ENCODE measurements at regions not wholly inside any gene's neighbourhood (a gene's known extent, or its start where the extent isn't known, plus 50 kb on each side); places are given as distances from the start of the nearest gene placed in this dataset.
"Not testable (repeated sequence)": the region's sequence is repeated elsewhere in the genome, so short reads cannot be mapped to it uniquely, and the experiment has no call there.

GRCh38 chr16:29154676-29155121 is 169.8 kb downstream of the LAT start:
- ATAC-seq (ENCODE audit: low FRiP score in 2 of 2): no peak
- Histone ChIP-seq H3K9me3 (no peaks in the 10 kb centered on the region), H3K27me3 (no peaks in the 10 kb centered on the region), H3K4me1 (peaks cover 0 to 30% (median 8%) of the 10 kb centered on the region in 4 donors), H3K27ac (no peak overlapping the region), H3K4me3 (no peak overlapping the region), H3K36me3 (no peaks in the 10 kb centered on the region)
- peak in 1 of 2 donors; percentile 45 for DNase-seq
- 71 to 73% methylated on average over 20 of the region's 20 CpGs for WGBS, 2 donors
- TF ChIP-seq POLR2A (IDR thresholded peaks at IDR 0.05) (no peak), EP300 (IDR thresholded peaks at IDR 0.05) (no peak), POLR2AphosphoS5 (IDR thresholded peaks at IDR 0.05) (no peak)
- TF ChIP-seq, protein P1, sequence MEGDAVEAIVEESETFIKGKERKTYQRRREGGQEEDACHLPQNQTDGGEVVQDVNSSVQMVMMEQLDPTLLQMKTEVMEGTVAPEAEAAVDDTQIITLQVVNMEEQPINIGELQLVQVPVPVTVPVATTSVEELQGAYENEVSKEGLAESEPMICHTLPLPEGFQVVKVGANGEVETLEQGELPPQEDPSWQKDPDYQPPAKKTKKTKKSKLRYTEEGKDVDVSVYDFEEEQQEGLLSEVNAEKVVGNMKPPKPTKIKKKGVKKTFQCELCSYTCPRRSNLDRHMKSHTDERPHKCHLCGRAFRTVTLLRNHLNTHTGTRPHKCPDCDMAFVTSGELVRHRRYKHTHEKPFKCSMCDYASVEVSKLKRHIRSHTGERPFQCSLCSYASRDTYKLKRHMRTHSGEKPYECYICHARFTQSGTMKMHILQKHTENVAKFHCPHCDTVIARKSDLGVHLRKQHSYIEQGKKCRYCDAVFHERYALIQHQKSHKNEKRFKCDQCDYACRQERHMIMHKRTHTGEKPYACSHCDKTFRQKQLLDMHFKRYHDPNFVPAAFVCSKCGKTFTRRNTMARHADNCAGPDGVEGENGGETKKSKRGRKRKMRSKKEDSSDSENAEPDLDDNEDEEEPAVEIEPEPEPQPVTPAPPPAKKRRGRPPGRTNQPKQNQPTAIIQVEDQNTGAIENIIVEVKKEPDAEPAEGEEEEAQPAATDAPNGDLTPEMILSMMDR (IDR thresholded peaks at IDR 0.05): no peak

- no peaks in the 10 kb centered on the region for H3K27me3 ChIP-seq
- 75 to 79% methylated on average over 16 of the region's 18 CpGs for WGBS, 2 donors
- DNase-seq: peak in 1 of 2 donors; percentile 58
- H3K27ac ChIP-seq: no peak overlapping the region
- ATAC-seq (ENCODE audit: low FRiP score in 2 of 2): no peak
- no peaks in the 10 kb centered on the region for H3K9me3 ChIP-seq
- no peaks in the 10 kb centered on the region for H3K36me3 ChIP-seq
- TF ChIP-seq POLR2A (IDR thresholded peaks at IDR 0.05) (no peak), POLR2AphosphoS5 (IDR thresholded peaks at IDR 0.05) (no peak), EP300 (IDR thresholded peaks at IDR 0.05) (no peak)
- TF ChIP-seq, protein P1 (IDR thresholded peaks at IDR 0.05): no peak
- H3K4me3 ChIP-seq: no peak overlapping the region
- peaks cover 0 to 30% (median 8%) of the 10 kb centered on the region in 4 donors for H3K4me1 ChIP-seq
Observed at GRCh38 chr16:29154088-29154487, 169.2 kb downstream of the LAT start.

- DNase-seq: peak in 1 of 2 donors; percentile 10
- not testable (repeated sequence) for H3K9me3 ChIP-seq; H3K4me3 ChIP-seq; H3K36me3 ChIP-seq; ATAC-seq (ENCODE audit: low FRiP score in 2 of 2); H3K27me3 ChIP-seq
- Histone ChIP-seq H3K27ac (peak overlapping the region in 2 of 4 donors; percentile 11 to 23), H3K4me1 (peaks cover 0 to 37% (median 8%) of the 10 kb centered on the region in 4 donors)
- 81 to 89% methylated on average over 10 to 13 of the region's 15 CpGs for WGBS, 2 donors
Observed at GRCh38 chr16:29153307-29153706, 168.5 kb downstream of the LAT start.

GRCh38 chr16:29152544-29153031 is 167.7 kb downstream of the LAT start:
- H3K27me3 ChIP-seq; H3K4me3 ChIP-seq; ATAC-seq (ENCODE audit: low FRiP score in 2 of 2); H3K36me3 ChIP-seq; H3K9me3 ChIP-seq; DNase-seq: not testable (repeated sequence)
- H3K4me1 ChIP-seq: peaks cover 0 to 32% (median 7%) of the 10 kb centered on the region in 4 donors
- WGBS, 2 donors: 37 to 43% methylated on average over 10 to 12 of the region's 12 CpGs
- peak overlapping the region in 1 of 4 donors; percentile 52 for H3K27ac ChIP-seq

GRCh38 chr16:29151317-29151716 is 166.5 kb downstream of the LAT start:
- H3K27me3 ChIP-seq: no peaks in the 10 kb centered on the region

DNA sequence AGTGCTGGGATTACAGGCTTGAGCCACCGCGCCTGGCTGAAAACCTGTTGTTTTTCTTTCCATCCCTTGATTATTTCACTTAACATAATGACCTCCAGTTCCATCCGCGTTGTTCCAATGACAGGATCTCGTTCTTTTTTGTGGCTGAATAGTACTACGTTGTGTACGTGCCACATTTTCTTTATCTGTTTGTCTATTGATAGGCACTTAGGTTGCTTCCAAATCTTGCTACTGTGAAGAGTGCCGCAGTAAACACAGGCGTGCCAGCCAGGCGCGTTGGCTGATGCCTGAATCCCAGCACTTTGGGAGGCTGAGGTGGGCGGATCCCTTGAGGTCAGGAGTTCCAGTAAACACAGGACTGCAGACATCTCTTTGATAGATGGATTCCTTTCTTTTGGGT is 165.1 kb downstream of the LAT start:
- 68 to 84% methylated on average over 12 of the region's 12 CpGs for WGBS, 2 donors
- not testable (repeated sequence) for H3K27me3 ChIP-seq; H3K36me3 ChIP-seq; H3K4me3 ChIP-seq; ATAC-seq (ENCODE audit: low FRiP score in 2 of 2); H3K9me3 ChIP-seq
- Histone ChIP-seq H3K4me1 (peaks cover 0 to 23% (median 4%) of the 10 kb centered on the region in 4 donors), H3K27ac (peak overlapping the region in 1 of 4 donors; percentile 77)
- DNase-seq: peak in 1 of 2 donors; percentile 33

More at GRCh38 chr16:29151317-29151716, 166.5 kb downstream of the LAT start:
- peaks cover 0 to 26% (median 4%) of the 10 kb centered on the region in 4 donors for H3K4me1 ChIP-seq
- H3K36me3 ChIP-seq: no peaks in the 10 kb centered on the region
- H3K27ac ChIP-seq: no peak overlapping the region
- 96% methylated on average over 9 to 12 of the region's 12 CpGs for WGBS, 2 donors
- no peak for ATAC-seq (ENCODE audit: low FRiP score in 2 of 2)
- DNase-seq: no peak
- TF ChIP-seq EP300 (IDR thresholded peaks at IDR 0.05) (no peak), POLR2AphosphoS5 (IDR thresholded peaks at IDR 0.05) (no peak), POLR2A (IDR thresholded peaks at IDR 0.05) (no peak)
- TF ChIP-seq, protein P1 (IDR thresholded peaks at IDR 0.05): no peak
- no peak overlapping the region for H3K4me3 ChIP-seq
- H3K9me3 ChIP-seq: no peaks in the 10 kb centered on the region
